ENCODE measurements at regions not wholly inside any gene's neighbourhood (a gene's known extent, or its start where the extent isn't known, plus 50 kb on each side); places are given as distances from the start of the nearest gene placed in this dataset.

DNA sequence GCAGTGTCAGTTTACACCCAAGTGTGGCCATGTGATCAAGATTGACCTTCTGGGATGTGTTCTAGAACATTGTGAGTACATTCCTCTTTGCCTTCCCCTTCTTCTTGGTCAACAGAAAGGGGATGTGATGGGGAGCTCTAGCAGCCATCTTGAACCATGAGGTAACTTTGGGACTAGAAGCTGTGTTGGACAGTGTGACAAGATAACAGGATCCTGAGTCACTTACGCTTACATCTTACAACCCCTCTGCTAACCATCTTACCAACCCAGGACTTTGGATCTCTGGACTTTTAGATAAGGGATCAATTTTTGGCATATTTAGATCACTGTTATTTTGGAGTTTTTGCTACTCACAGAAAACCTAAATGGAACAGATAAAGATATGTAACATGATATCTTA is 625.6 kb downstream of the BCOR start:
- TF ChIP-seq EZH2 (IDR thresholded peaks at IDR 0.05) (no peak), JUND (IDR thresholded peaks at IDR 0.05) (no peak), SRF (IDR thresholded peaks at IDR 0.05; ENCODE audit: low read depth) (no peak), ZNF274 (IDR thresholded peaks at IDR 0.05; ENCODE audit: low read depth, low read length) (no peak), YY1 (IDR thresholded peaks at IDR 0.05; ENCODE audit: extremely low read depth, insufficient replicate concordance, low read depth, low read length) (no peak), EZH2phosphoT487 (IDR thresholded peaks at IDR 0.05; ENCODE audit: borderline replicate concordance) (no peak), SIN3A (IDR thresholded peaks at IDR 0.05; ENCODE audit: low read depth) (no peak), CEBPB (IDR thresholded peaks at IDR 0.05; ENCODE audit: low read depth) (no peak), EGR1 (IDR thresholded peaks at IDR 0.05; ENCODE audit: low read depth) (no peak), FOSL1 (IDR thresholded peaks at IDR 0.05; ENCODE audit: low read depth) (no peak), CBX3 (IDR thresholded peaks at IDR 0.05; ENCODE audit: low read depth) (no peak), TCF7L2 (IDR thresholded peaks at IDR 0.05; ENCODE audit: borderline replicate concordance, extremely low read depth, insufficient read depth, insufficient read length) (no peak), POLR2A (IDR thresholded peaks at IDR 0.05; ENCODE audit: borderline replicate concordance, extremely low read depth, insufficient read depth, insufficient read length) (no peak), SP1 (IDR thresholded peaks at IDR 0.05; ENCODE audit: low read depth) (no peak), ELF1 (IDR thresholded peaks at IDR 0.05; ENCODE audit: borderline replicate concordance, low read depth) (no peak), ZFX (IDR thresholded peaks at IDR 0.05) (no peak)
- TF ChIP-seq, protein P1, sequence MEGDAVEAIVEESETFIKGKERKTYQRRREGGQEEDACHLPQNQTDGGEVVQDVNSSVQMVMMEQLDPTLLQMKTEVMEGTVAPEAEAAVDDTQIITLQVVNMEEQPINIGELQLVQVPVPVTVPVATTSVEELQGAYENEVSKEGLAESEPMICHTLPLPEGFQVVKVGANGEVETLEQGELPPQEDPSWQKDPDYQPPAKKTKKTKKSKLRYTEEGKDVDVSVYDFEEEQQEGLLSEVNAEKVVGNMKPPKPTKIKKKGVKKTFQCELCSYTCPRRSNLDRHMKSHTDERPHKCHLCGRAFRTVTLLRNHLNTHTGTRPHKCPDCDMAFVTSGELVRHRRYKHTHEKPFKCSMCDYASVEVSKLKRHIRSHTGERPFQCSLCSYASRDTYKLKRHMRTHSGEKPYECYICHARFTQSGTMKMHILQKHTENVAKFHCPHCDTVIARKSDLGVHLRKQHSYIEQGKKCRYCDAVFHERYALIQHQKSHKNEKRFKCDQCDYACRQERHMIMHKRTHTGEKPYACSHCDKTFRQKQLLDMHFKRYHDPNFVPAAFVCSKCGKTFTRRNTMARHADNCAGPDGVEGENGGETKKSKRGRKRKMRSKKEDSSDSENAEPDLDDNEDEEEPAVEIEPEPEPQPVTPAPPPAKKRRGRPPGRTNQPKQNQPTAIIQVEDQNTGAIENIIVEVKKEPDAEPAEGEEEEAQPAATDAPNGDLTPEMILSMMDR (IDR thresholded peaks at IDR 0.05 in 2 of 3, conservative IDR thresholded peaks at IDR 0.05 in 1 of 3; ENCODE audit: borderline replicate concordance in 1 of 3, insufficient read depth in 1 of 3, low read depth in 2 of 3, low read length in 2 of 3) = no peak
- TF ChIP-seq, protein P2, sequence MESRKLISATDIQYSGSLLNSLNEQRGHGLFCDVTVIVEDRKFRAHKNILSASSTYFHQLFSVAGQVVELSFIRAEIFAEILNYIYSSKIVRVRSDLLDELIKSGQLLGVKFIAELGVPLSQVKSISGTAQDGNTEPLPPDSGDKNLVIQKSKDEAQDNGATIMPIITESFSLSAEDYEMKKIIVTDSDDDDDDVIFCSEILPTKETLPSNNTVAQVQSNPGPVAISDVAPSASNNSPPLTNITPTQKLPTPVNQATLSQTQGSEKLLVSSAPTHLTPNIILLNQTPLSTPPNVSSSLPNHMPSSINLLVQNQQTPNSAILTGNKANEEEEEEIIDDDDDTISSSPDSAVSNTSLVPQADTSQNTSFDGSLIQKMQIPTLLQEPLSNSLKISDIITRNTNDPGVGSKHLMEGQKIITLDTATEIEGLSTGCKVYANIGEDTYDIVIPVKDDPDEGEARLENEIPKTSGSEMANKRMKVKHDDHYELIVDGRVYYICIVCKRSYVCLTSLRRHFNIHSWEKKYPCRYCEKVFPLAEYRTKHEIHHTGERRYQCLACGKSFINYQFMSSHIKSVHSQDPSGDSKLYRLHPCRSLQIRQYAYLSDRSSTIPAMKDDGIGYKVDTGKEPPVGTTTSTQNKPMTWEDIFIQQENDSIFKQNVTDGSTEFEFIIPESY (IDR thresholded peaks at IDR 0.05; ENCODE audit: extremely low read depth, insufficient replicate concordance, low read length) = no peak
- TF ChIP-seq, protein P3, sequence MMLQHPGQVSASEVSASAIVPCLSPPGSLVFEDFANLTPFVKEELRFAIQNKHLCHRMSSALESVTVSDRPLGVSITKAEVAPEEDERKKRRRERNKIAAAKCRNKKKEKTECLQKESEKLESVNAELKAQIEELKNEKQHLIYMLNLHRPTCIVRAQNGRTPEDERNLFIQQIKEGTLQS (IDR thresholded peaks at IDR 0.05) = no peak
- Histone ChIP-seq H3K9ac (ENCODE audit: low read length) (no peak overlapping the region), H3K9me2 (ENCODE audit: insufficient read depth) (no peaks in the 10 kb centered on the region), H2AFZ (ENCODE audit: low read depth, low read length, poor library complexity, severe bottlenecking) (no peak overlapping the region), H3K9me3 (ENCODE audit: control insufficient read depth in 1 of 2, insufficient read depth in 1 of 2, low read depth in 1 of 2, low read length in 2 of 2) (no peaks in the 10 kb centered on the region), H3K79me2 (ENCODE audit: insufficient read depth, low read length) (no peaks in the 10 kb centered on the region), H4K20me1 (ENCODE audit: insufficient read depth) (no peaks in the 10 kb centered on the region), H3K4me2 (ENCODE audit: low read length) (no peak overlapping the region), H3K4me1 (ENCODE audit: control insufficient read depth in 1 of 2, insufficient read depth in 2 of 2, low read length in 2 of 2) (no peaks in the 10 kb centered on the region), H3K27me3 (ENCODE audit: insufficient read depth, low read length) (no peaks in the 10 kb centered on the region), H3K27ac (ENCODE audit: low read depth, low read length) (no peak overlapping the region), H3K36me3 (ENCODE audit: control insufficient read depth in 1 of 2, insufficient read depth in 2 of 2, low read length in 2 of 2) (no peaks in the 10 kb centered on the region), H3K4me3 (replicated peaks in 1 of 2; ENCODE audit: low read depth in 1 of 2, low read length in 2 of 2) (no peak overlapping the region)
- ATAC-seq (no peak), DNase-seq (ENCODE audit: low read depth, low spot score) (no peak)
- ChIA-PET POLR2A (no interaction called here), CTCF (no interaction called here), RAD21 (ENCODE audit: low non-redundant PET in 1 of 2, low total read pairs in 2 of 2, uncharacterized antibody in 2 of 2, unreplicated experiment in 2 of 2) (no interaction called here)
- no TSS peak for BruUV-seq (replicated peaks)
- intact Hi-C loops (cut with micrococcal nuclease) = no loop called here

Data from HCT116 (cell line).